OCI-LY1 (cell line): ENCODE measurements at regions not wholly inside any gene's neighbourhood (a gene's known extent, or its start where the extent isn't known, plus 50 kb on each side); places are given as distances from the start of the nearest gene placed in this dataset.
"Not testable (repeated sequence)": the region's sequence is repeated elsewhere in the genome, so short reads cannot be mapped to it uniquely, and the experiment has no call there.

ENCODE experiments used
- H2AFZ ChIP-seq: fragments of 200-600 bp; sonication (generic), shearing (Covaris generic); 2 replicates; pipeline ENCODE4 v1.6.0; 2014; ENCODE audit warnings: antibody characterized with exemption, mild to moderate bottlenecking, low read length
- H3F3A ChIP-seq: fragments of 200-600 bp; sonication (generic), shearing (Covaris generic); 2 replicates; pipeline ENCODE4 v1.6.0; 2014; ENCODE audit warnings: mild to moderate bottlenecking, antibody characterized with exemption, low read length, moderate library complexity; ENCODE audit not compliant: insufficient read depth
- H3K27ac ChIP-seq: fragments of 200-600 bp; sonication (generic); 2 replicates; pipeline ENCODE4 v1.5.1; 2014; ENCODE audit warnings: low read length, mixed run types, mild to moderate bottlenecking, low read depth; ENCODE audit not compliant: poor library complexity, severe bottlenecking
- H3K27me3 ChIP-seq: fragments of 200-600 bp; sonication (generic); 2 replicates; pipeline ENCODE4 v1.6.0; 2014; ENCODE audit warnings: antibody characterized with exemption, mild to moderate bottlenecking, low read length, moderate library complexity; ENCODE audit not compliant: insufficient read depth
- H3K36me3 ChIP-seq: fragments of 200-600 bp; sonication (generic); 2 replicates; pipeline ENCODE4 v1.6.1; 2014; ENCODE audit warnings: mild to moderate bottlenecking, antibody characterized with exemption, low read length, moderate library complexity, mixed read lengths; ENCODE audit not compliant: insufficient read depth
- H3K4me1 ChIP-seq: fragments of 200-600 bp; sonication (generic); 2 replicates; pipeline ENCODE4 v1.5.1; 2014; ENCODE audit warnings: mild to moderate bottlenecking, low read length, moderate library complexity; ENCODE audit not compliant: insufficient read depth, severe bottlenecking
- H3K4me2 ChIP-seq: fragments of 200-600 bp; sonication (generic), shearing (Covaris generic); 2 replicates; pipeline ENCODE4 v1.6.1; 2014; ENCODE audit warnings: low read length
- H3K4me3 ChIP-seq: fragments of 200-600 bp; sonication (generic); 2 replicates; pipeline ENCODE4 v1.5.1; 2014; ENCODE audit warnings: low read length, low read depth, mild to moderate bottlenecking, mixed read lengths; ENCODE audit not compliant: poor library complexity, severe bottlenecking
- H3K79me2 ChIP-seq: fragments of 200-600 bp; shearing (Covaris generic); 2 replicates; pipeline ENCODE4 v1.6.1; 2016; ENCODE audit warnings: mixed run types, low read length, mixed read lengths; ENCODE audit not compliant: insufficient read depth
- H3K9ac ChIP-seq: fragments of 200-600 bp; sonication (generic), shearing (Covaris generic); 2 replicates; pipeline ENCODE4 v1.6.1; 2014; ENCODE audit warnings: mild to moderate bottlenecking, low read length, mixed read lengths
- H3K9me2 ChIP-seq: fragments of 200-600 bp; sonication (generic), shearing (Covaris generic); 2 replicates; pipeline ENCODE4 v1.6.1; 2014; ENCODE audit warnings: low read depth, mild to moderate bottlenecking, low read length, mixed read lengths
- H3K9me3 ChIP-seq: fragments of 200-600 bp; shearing (Covaris generic); 2 replicates; pipeline ENCODE4 v1.6.1; 2014; ENCODE audit warnings: low read length, mixed read lengths
- H4K20me1 ChIP-seq: fragments of 200-600 bp; sonication (generic), shearing (Covaris generic); 2 replicates; pipeline ENCODE4 v1.6.0; 2016; ENCODE audit warnings: mild to moderate bottlenecking, low read length; ENCODE audit not compliant: insufficient read depth
- CTCF ChIP-seq: fragments of 200-600 bp; sonication (generic), shearing (Covaris generic); IDR thresholded peaks from 2 replicates; pipeline ENCODE4 v1.5.1; 2017; ENCODE audit warnings: mild to moderate bottlenecking, antibody characterized with exemption, low read length, moderate library complexity, mixed read lengths
- EZH2 ChIP-seq: fragments of 200-600 bp; sonication (generic), shearing (Covaris generic); IDR thresholded peaks from 2 replicates; pipeline ENCODE4 v1.8.0; 2017; ENCODE audit warnings: borderline replicate concordance, mixed run types, mild to moderate bottlenecking, antibody characterized with exemption, low read length, moderate library complexity, mixed read lengths

- no peak overlapping the region for H2AFZ ChIP-seq
- no peaks in the 10 kb centered on the region for H3K4me1 ChIP-seq
- no peak overlapping the region for H3K4me2 ChIP-seq
- H3K4me3 ChIP-seq: no peak overlapping the region
- no peaks in the 10 kb centered on the region for H3F3A ChIP-seq
- no peak overlapping the region for H3K9ac ChIP-seq
- no peaks in the 10 kb centered on the region for H3K9me3 ChIP-seq
- H3K36me3 ChIP-seq: no peaks in the 10 kb centered on the region
- H4K20me1 ChIP-seq: no peaks in the 10 kb centered on the region
- no peaks in the 10 kb centered on the region for H3K79me2 ChIP-seq
- TF ChIP-seq CTCF (no peak), EZH2 (no peak)
- H3K9me2 ChIP-seq: no peaks in the 10 kb centered on the region
- no peak overlapping the region for H3K27ac ChIP-seq
- no peaks in the 10 kb centered on the region for H3K27me3 ChIP-seq
These were observed 339.7 kb upstream of the IRX2 start for GRCh38 chr5:3091040-3091774.

GRCh38 chr5:3090305-3090704 is 338.8 kb upstream of the IRX2 start:
- H3K4me2 ChIP-seq: not testable (repeated sequence)

GRCh38 chr5:3080366-3080765 is 328.9 kb upstream of the IRX2 start:
- Histone ChIP-seq H3K9me2 (no peaks in the 10 kb centered on the region), H3K27ac (no peak overlapping the region), H3K4me3 (no peak overlapping the region), H2AFZ (no peak overlapping the region), H3K4me1 (no peaks in the 10 kb centered on the region), H3K9me3 (no peaks in the 10 kb centered on the region), H3K79me2 (no peaks in the 10 kb centered on the region), H3K36me3 (no peaks in the 10 kb centered on the region), H3F3A (no peaks in the 10 kb centered on the region), H3K27me3 (no peaks in the 10 kb centered on the region), H3K4me2 (no peak overlapping the region), H4K20me1 (no peaks in the 10 kb centered on the region), H3K9ac (no peak overlapping the region)
- no peak for TF ChIP-seq CTCF
- no peak for TF ChIP-seq EZH2

More at GRCh38 chr5:3090305-3090704, 338.8 kb upstream of the IRX2 start:
- H3K9ac ChIP-seq, H3K9me2 ChIP-seq, H3K36me3 ChIP-seq, H3K27me3 ChIP-seq, H3K79me2 ChIP-seq, H3K9me3 ChIP-seq, H3K4me3 ChIP-seq, H3K27ac ChIP-seq, H4K20me1 ChIP-seq, H2AFZ ChIP-seq, H3K4me1 ChIP-seq, H3F3A ChIP-seq: not testable (repeated sequence)

GRCh38 chr5:3077684-3078083 is 326.2 kb upstream of the IRX2 start:
- H3K9ac ChIP-seq: no peak overlapping the region
- no peaks in the 10 kb centered on the region for H3K9me2 ChIP-seq
- H3K9me3 ChIP-seq: peaks cover 2% of the 10 kb centered on the region; the same call in 1 of the 2 replicates
- H3K4me3 ChIP-seq: no peak overlapping the region
- H4K20me1 ChIP-seq: no peaks in the 10 kb centered on the region
- no peaks in the 10 kb centered on the region for H3F3A ChIP-seq
- no peak overlapping the region for H3K4me2 ChIP-seq
- TF ChIP-seq EZH2 (no peak), CTCF (no peak)
- no peak overlapping the region for H2AFZ ChIP-seq
- H3K27me3 ChIP-seq: no peaks in the 10 kb centered on the region
- H3K36me3 ChIP-seq: no peaks in the 10 kb centered on the region
- no peaks in the 10 kb centered on the region for H3K4me1 ChIP-seq
- H3K27ac ChIP-seq: no peak overlapping the region
- H3K79me2 ChIP-seq: no peaks in the 10 kb centered on the region
